Epidermal melanocyte (primary cell): ENCODE measurements at regions not wholly inside any gene's neighbourhood (a gene's known extent, or its start where the extent isn't known, plus 50 kb on each side); places are given as distances from the start of the nearest gene placed in this dataset.

Experiments used
- DNase-seq: peaks from one replicate; pipeline ENCODE4 v3.0.0; 2011; ENCODE audit warnings: low spot score; ENCODE audit not compliant: insufficient read length

GRCh38 chr19:30122431-30122830, 180.4 kb downstream of the URI1 start:
- DNase-seq = no peak

- no peak for DNase-seq
Observed at GRCh38 chr19:30123119-30123518, 181.1 kb downstream of the URI1 start.

- no peak for DNase-seq
Observed at GRCh38 chr19:30123611-30124010, 181.6 kb downstream of the URI1 start.

- DNase-seq = no peak
Observed at GRCh38 chr19:30128211-30128610, 186.2 kb downstream of the URI1 start.

- no peak for DNase-seq
Observed at GRCh38 chr19:30130356-30131122, 188.5 kb downstream of the URI1 start.

- DNase-seq = no peak
Observed at GRCh38 chr19:30131246-30131645, 189.2 kb downstream of the URI1 start.

- DNase-seq = no peak
Observed at GRCh38 chr19:30131722-30132291, 189.8 kb downstream of the URI1 start.

- DNase-seq = no peak
Observed at GRCh38 chr19:30132343-30133075, 190.5 kb downstream of the URI1 start.

- no peak for DNase-seq
Observed at GRCh38 chr19:30133803-30134202, 191.8 kb downstream of the URI1 start.

GRCh38 chr19:30135093-30135757, 193.2 kb downstream of the URI1 start:
- DNase-seq = no peak

GRCh38 chr19:30135797-30136196, 193.8 kb downstream of the URI1 start:
- DNase-seq = no peak

GRCh38 chr19:30136611-30137195, 194.7 kb downstream of the URI1 start:
- no peak for DNase-seq

GRCh38 chr19:30137747-30138146, 195.7 kb downstream of the URI1 start:
- no peak for DNase-seq

GRCh38 chr19:30144242-30144758, 202.3 kb downstream of the URI1 start:
- no peak for DNase-seq

GRCh38 chr19:30144802-30145201, 202.8 kb downstream of the URI1 start:
- DNase-seq = no peak

GRCh38 chr19:30145467-30145866, 203.4 kb downstream of the URI1 start:
- no peak for DNase-seq

GRCh38 chr19:30146346-30146745, 204.3 kb downstream of the URI1 start:
- DNase-seq = no peak

- DNase-seq = no peak
Observed at GRCh38 chr19:30148039-30148790, 206.2 kb downstream of the URI1 start.

- DNase-seq = no peak
Observed at GRCh38 chr19:30148803-30149202, 206.8 kb downstream of the URI1 start.

- no peak for DNase-seq
Observed at GRCh38 chr19:30149300-30149699, 207.3 kb downstream of the URI1 start.

- DNase-seq = no peak
Observed at GRCh38 chr19:30150626-30151025, 208.6 kb downstream of the URI1 start.
